Gastrocnemius medialis (tissue), 4 donors: ENCODE measurements at regions not wholly inside any gene's neighbourhood (a gene's known extent, or its start where the extent isn't known, plus 50 kb on each side); places are given as distances from the start of the nearest gene placed in this dataset.

ENCODE experiments used
- CTCF ChIP-seq, 5 experiments: fragments of 450-650 bp in 3 of 5; fragments of 200-600 bp in 2 of 5; sonication (generic) in 2 of 5; IDR thresholded peaks in 4 of 5; conservative IDR thresholded peaks in 1 of 5; 1 replicate in 4 of 5; 2 replicates in 1 of 5; pipeline ENCODE4 v1.5.1; 2016 to 2019; ENCODE audit warnings: antibody characterized with exemption in 5 of 5, mild to moderate bottlenecking in 3 of 5, moderate library complexity in 3 of 5
- POLR2A ChIP-seq, 2 donors: fragments of 450-650 bp; IDR thresholded peaks; one replicate each; pipeline ENCODE4 v1.6.1; 2017; ENCODE audit warnings: antibody characterized with exemption in 2 of 2, mild to moderate bottlenecking in 2 of 2, moderate library complexity in 2 of 2

DNA sequence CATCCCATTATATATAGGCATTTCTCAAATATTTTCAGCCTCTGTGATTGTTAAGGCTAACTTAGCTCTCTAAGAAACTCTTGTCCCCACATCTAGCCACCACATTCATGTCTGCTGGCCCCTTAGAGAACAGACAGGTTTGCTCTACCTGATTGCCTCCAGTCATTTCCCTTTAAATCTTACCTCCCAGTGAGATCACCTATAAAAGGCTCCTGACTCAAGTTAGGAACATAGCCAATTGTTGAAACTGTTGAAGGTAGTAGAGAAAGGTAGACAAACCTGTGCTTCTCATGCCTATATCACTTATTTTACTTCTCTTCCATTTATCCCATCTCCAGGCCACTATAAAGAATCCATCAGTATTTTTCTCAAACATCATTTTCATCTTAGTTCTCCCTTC, 771.4 kb downstream of the DIAPH3 start:
- TF ChIP-seq CTCF (IDR thresholded peaks at IDR 0.05 in 4 of 5, conservative IDR thresholded peaks at IDR 0.05 in 1 of 5) = no peak
- no peak for TF ChIP-seq POLR2A (IDR thresholded peaks at IDR 0.05)
